ENCODE measurements at regions not wholly inside any gene's neighbourhood (a gene's known extent, or its start where the extent isn't known, plus 50 kb on each side); places are given as distances from the start of the nearest gene placed in this dataset.

DNA sequence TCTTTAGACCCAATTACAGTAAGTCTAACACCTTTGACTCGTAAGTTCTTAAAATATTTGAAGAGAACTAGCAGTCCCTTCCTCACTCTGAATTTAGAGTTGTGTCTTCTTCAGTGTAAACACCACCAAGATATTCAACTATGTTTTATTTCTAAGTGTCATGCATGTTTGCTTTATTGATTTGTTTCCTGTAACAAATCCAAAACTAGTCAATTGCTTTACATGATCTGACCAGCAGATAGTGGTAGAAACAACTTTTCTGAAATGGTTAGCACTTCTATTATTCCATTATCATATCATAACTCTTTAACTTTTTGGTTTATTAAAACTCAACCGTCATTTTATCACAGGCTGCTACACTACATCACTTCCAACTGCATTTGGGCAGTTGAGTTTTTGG is 90.1 kb downstream of the INHBA start:
- H3K4me3 ChIP-seq (ENCODE audit: insufficient read depth in 1 of 2, low read depth in 1 of 2, low read length in 2 of 2): no peak overlapping the region
- no peak for DNase-seq
- H2AFZ ChIP-seq (ENCODE audit: low read depth, low read length): no peak overlapping the region
- H3K4ac ChIP-seq (ENCODE audit: low read depth in 1 of 2, low read length in 2 of 2): no peak overlapping the region
- H2BK120ac ChIP-seq (ENCODE audit: low read depth, low read length): no peak overlapping the region
- H3K36me3 ChIP-seq (ENCODE audit: control insufficient read depth in 1 of 2, insufficient read depth in 2 of 2, low read depth in 1 of 2, low read length in 2 of 2): no peaks in the 10 kb centered on the region
- H3K23ac ChIP-seq (ENCODE audit: low read length in 2 of 2): no peak overlapping the region
- H2BK12ac ChIP-seq (ENCODE audit: low read length in 2 of 2): no peak overlapping the region
- no peak overlapping the region for H3K18ac ChIP-seq (ENCODE audit: low read depth in 1 of 2, low read length in 2 of 2)
- no peak overlapping the region for H3K27ac ChIP-seq (ENCODE audit: low read length, poor library complexity, severe bottlenecking)
- H3K9me3 ChIP-seq (ENCODE audit: control insufficient read depth, low read length): no peaks in the 10 kb centered on the region
- no peak overlapping the region for H4K91ac ChIP-seq (ENCODE audit: low read length)
- no peak overlapping the region for H2AK5ac ChIP-seq (ENCODE audit: low read length, severe bottlenecking)
- H3K14ac ChIP-seq (ENCODE audit: low read length in 2 of 2): no peak overlapping the region
- no peaks in the 10 kb centered on the region for H3K4me1 ChIP-seq (ENCODE audit: control insufficient read depth, insufficient read depth, low read depth, low read length)
- no peak overlapping the region for H4K8ac ChIP-seq (ENCODE audit: low read length)
- no peak overlapping the region for H2BK5ac ChIP-seq (ENCODE audit: low read depth, low read length, poor library complexity, severe bottlenecking)
- H3K9ac ChIP-seq (ENCODE audit: low read length): no peak overlapping the region
- H2BK15ac ChIP-seq (ENCODE audit: low read depth, poor library complexity, severe bottlenecking): no peak overlapping the region
- no peak overlapping the region for H3K4me2 ChIP-seq (ENCODE audit: low read length, poor library complexity, severe bottlenecking)
- 100% methylated on average over 1 of the region's 2 CpGs for WGBS
- no peaks in the 10 kb centered on the region for H3K27me3 ChIP-seq (ENCODE audit: control insufficient read depth in 1 of 2, insufficient read depth in 1 of 2, low read length in 2 of 2)
- H3K79me1 ChIP-seq (replicated peaks; ENCODE audit: low read length, poor library complexity, severe bottlenecking): no peaks in the 10 kb centered on the region

DNA sequence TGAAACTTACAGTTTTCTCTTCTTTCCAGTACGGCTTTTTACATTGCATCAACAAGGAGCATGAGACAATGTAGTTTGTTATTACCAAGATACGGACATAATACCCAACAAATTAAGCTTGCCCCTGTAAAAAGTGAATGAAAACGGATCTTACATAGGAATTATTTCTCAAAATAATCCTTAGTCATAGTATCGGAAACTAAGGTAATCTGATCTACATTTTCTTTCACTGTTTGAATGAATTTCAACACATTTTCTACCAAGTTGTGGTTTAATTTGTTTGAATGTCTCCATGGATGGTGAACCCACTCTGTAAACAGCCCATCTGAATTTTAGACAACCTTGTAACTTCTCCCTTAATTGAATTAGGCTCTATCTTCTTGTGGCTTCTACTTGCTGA is 90.5 kb downstream of the INHBA start:
- H3K18ac ChIP-seq (ENCODE audit: low read depth in 1 of 2, low read length in 2 of 2): no peak overlapping the region
- no peak overlapping the region for H3K4me3 ChIP-seq (ENCODE audit: insufficient read depth in 1 of 2, low read depth in 1 of 2, low read length in 2 of 2)

DNA sequence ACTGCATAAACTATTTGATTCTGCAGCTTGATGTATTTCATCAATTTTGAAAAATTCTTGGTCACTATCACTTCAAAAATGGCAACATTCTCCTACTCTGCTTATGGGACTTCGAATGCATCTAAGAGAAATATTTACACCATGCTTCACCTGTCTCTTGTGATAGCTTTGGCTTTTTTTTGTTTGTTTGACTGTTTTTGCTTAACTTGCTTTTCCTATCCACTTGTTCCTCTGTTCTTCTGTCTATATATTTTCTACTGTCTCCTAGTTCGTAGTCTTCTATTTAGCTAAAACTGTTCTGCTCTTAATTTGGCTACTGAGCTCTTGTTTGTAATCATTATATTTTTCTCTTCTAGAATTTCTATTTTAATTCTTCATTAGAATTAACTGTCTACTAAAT is 94.4 kb downstream of the INHBA start:
- Histone ChIP-seq H3K14ac (ENCODE audit: low read length in 2 of 2) (no peak overlapping the region), H2BK12ac (ENCODE audit: low read length in 2 of 2) (no peak overlapping the region), H3K36me3 (ENCODE audit: control insufficient read depth in 1 of 2, insufficient read depth in 2 of 2, low read depth in 1 of 2, low read length in 2 of 2) (no peaks in the 10 kb centered on the region), H4K8ac (ENCODE audit: low read length) (no peak overlapping the region), H3K18ac (ENCODE audit: low read depth in 1 of 2, low read length in 2 of 2) (no peak overlapping the region), H3K4ac (ENCODE audit: low read depth in 1 of 2, low read length in 2 of 2) (no peak overlapping the region), H2AK5ac (ENCODE audit: low read length, severe bottlenecking) (no peak overlapping the region), H3K4me2 (ENCODE audit: low read length, poor library complexity, severe bottlenecking) (no peak overlapping the region), H2AFZ (ENCODE audit: low read depth, low read length) (no peak overlapping the region), H2BK5ac (ENCODE audit: low read depth, low read length, poor library complexity, severe bottlenecking) (no peak overlapping the region), H3K27me3 (ENCODE audit: control insufficient read depth in 1 of 2, insufficient read depth in 1 of 2, low read length in 2 of 2) (no peaks in the 10 kb centered on the region), H3K4me3 (ENCODE audit: insufficient read depth in 1 of 2, low read depth in 1 of 2, low read length in 2 of 2) (no peak overlapping the region), H3K23ac (ENCODE audit: low read length in 2 of 2) (no peak overlapping the region), H3K27ac (ENCODE audit: low read length, poor library complexity, severe bottlenecking) (no peak overlapping the region), H3K9ac (ENCODE audit: low read length) (no peak overlapping the region), H2BK120ac (ENCODE audit: low read depth, low read length) (no peak overlapping the region), H3K9me3 (ENCODE audit: control insufficient read depth, low read length) (no peaks in the 10 kb centered on the region), H3K4me1 (ENCODE audit: control insufficient read depth, insufficient read depth, low read depth, low read length) (no peaks in the 10 kb centered on the region), H2BK15ac (ENCODE audit: low read depth, poor library complexity, severe bottlenecking) (no peak overlapping the region), H3K79me1 (replicated peaks; ENCODE audit: low read length, poor library complexity, severe bottlenecking) (no peaks in the 10 kb centered on the region), H4K91ac (ENCODE audit: low read length) (no peak overlapping the region)
- no peak for DNase-seq
- whole genome bisulfite sequencing: no CpG with 5 or more reads among the region's 2 CpGs

More for the DNA sequence above, 90.5 kb downstream of the INHBA start:
- no peaks in the 10 kb centered on the region for H3K79me1 ChIP-seq (replicated peaks; ENCODE audit: low read length, poor library complexity, severe bottlenecking)
- DNase-seq: no peak
- no peak overlapping the region for H4K91ac ChIP-seq (ENCODE audit: low read length)
- H2BK120ac ChIP-seq (ENCODE audit: low read depth, low read length): no peak overlapping the region
- H2BK15ac ChIP-seq (ENCODE audit: low read depth, poor library complexity, severe bottlenecking): no peak overlapping the region
- H3K27me3 ChIP-seq (ENCODE audit: control insufficient read depth in 1 of 2, insufficient read depth in 1 of 2, low read length in 2 of 2): no peaks in the 10 kb centered on the region
- no peaks in the 10 kb centered on the region for H3K9me3 ChIP-seq (ENCODE audit: control insufficient read depth, low read length)
- H3K4ac ChIP-seq (ENCODE audit: low read depth in 1 of 2, low read length in 2 of 2): no peak overlapping the region
- H2BK5ac ChIP-seq (ENCODE audit: low read depth, low read length, poor library complexity, severe bottlenecking): no peak overlapping the region
- H4K8ac ChIP-seq (ENCODE audit: low read length): no peak overlapping the region
- no peak overlapping the region for H2BK12ac ChIP-seq (ENCODE audit: low read length in 2 of 2)
- no peaks in the 10 kb centered on the region for H3K4me1 ChIP-seq (ENCODE audit: control insufficient read depth, insufficient read depth, low read depth, low read length)
- H3K23ac ChIP-seq (ENCODE audit: low read length in 2 of 2): no peak overlapping the region
- no peak overlapping the region for H3K14ac ChIP-seq (ENCODE audit: low read length in 2 of 2)
- 100% methylated on average over 1 of the region's 4 CpGs for WGBS
- H2AFZ ChIP-seq (ENCODE audit: low read depth, low read length): no peak overlapping the region
- H3K4me2 ChIP-seq (ENCODE audit: low read length, poor library complexity, severe bottlenecking): no peak overlapping the region
- no peak overlapping the region for H2AK5ac ChIP-seq (ENCODE audit: low read length, severe bottlenecking)
- H3K27ac ChIP-seq (ENCODE audit: low read length, poor library complexity, severe bottlenecking): no peak overlapping the region
- H3K9ac ChIP-seq (ENCODE audit: low read length): no peak overlapping the region
- no peaks in the 10 kb centered on the region for H3K36me3 ChIP-seq (ENCODE audit: control insufficient read depth in 1 of 2, insufficient read depth in 2 of 2, low read depth in 1 of 2, low read length in 2 of 2)

DNA sequence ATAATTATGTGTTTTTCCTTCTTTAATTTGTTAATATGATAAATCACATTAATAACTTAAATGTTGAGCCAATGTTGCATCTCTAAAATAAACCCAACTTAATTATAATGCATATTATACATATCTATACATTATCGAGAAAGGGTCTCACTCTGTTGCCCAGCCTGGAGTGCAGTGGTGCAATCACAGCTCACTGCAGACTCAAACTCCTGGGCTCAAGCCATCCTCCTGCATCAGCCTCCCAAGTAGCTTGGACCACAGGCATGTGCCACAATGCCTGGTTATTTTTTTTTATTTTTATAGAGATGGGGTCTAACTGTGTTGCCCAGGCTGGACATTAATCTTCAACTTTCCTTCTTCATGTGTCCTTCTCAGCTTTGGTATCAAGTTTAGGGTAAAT is 98.9 kb downstream of the INHBA start:
- no peak overlapping the region for H3K4me2 ChIP-seq (ENCODE audit: low read length, poor library complexity, severe bottlenecking)
- H3K9ac ChIP-seq (ENCODE audit: low read length): no peak overlapping the region
- H2AK5ac ChIP-seq (ENCODE audit: low read length, severe bottlenecking): no peak overlapping the region
- WGBS: 89% methylated on average over 1 of the region's 1 CpG
- H3K36me3 ChIP-seq (ENCODE audit: control insufficient read depth in 1 of 2, insufficient read depth in 2 of 2, low read depth in 1 of 2, low read length in 2 of 2): no peaks in the 10 kb centered on the region
- no peak for DNase-seq
- H3K4me3 ChIP-seq (ENCODE audit: insufficient read depth in 1 of 2, low read depth in 1 of 2, low read length in 2 of 2): no peak overlapping the region
- no peak overlapping the region for H3K14ac ChIP-seq (ENCODE audit: low read length in 2 of 2)
- H3K23ac ChIP-seq (ENCODE audit: low read length in 2 of 2): no peak overlapping the region
- H3K9me3 ChIP-seq (ENCODE audit: control insufficient read depth, low read length): peaks cover 4% of the 10 kb centered on the region
- H4K91ac ChIP-seq (ENCODE audit: low read length): no peak overlapping the region
- no peaks in the 10 kb centered on the region for H3K79me1 ChIP-seq (replicated peaks; ENCODE audit: low read length, poor library complexity, severe bottlenecking)
- H3K18ac ChIP-seq (ENCODE audit: low read depth in 1 of 2, low read length in 2 of 2): no peak overlapping the region
- H3K27me3 ChIP-seq (ENCODE audit: control insufficient read depth in 1 of 2, insufficient read depth in 1 of 2, low read length in 2 of 2): no peaks in the 10 kb centered on the region
- no peak overlapping the region for H3K4ac ChIP-seq (ENCODE audit: low read depth in 1 of 2, low read length in 2 of 2)
- H3K4me1 ChIP-seq (ENCODE audit: control insufficient read depth, insufficient read depth, low read depth, low read length): no peaks in the 10 kb centered on the region
- H2AFZ ChIP-seq (ENCODE audit: low read depth, low read length): no peak overlapping the region
- H2BK5ac ChIP-seq (ENCODE audit: low read depth, low read length, poor library complexity, severe bottlenecking): no peak overlapping the region
- H2BK15ac ChIP-seq (ENCODE audit: low read depth, poor library complexity, severe bottlenecking): no peak overlapping the region
- no peak overlapping the region for H4K8ac ChIP-seq (ENCODE audit: low read length)
- no peak overlapping the region for H3K27ac ChIP-seq (ENCODE audit: low read length, poor library complexity, severe bottlenecking)
- no peak overlapping the region for H2BK120ac ChIP-seq (ENCODE audit: low read depth, low read length)
- H2BK12ac ChIP-seq (ENCODE audit: low read length in 2 of 2): no peak overlapping the region

Data from mesenchymal stem cell (in vitro differentiated cells and primary cell).